HG02870 (cell line): ENCODE measurements at regions not wholly inside any gene's neighbourhood (a gene's known extent, or its start where the extent isn't known, plus 50 kb on each side); places are given as distances from the start of the nearest gene placed in this dataset.

ENCODE experiments used
- ATAC-seq: cut with Tn5 transposase; IDR thresholded peaks from one replicate; pipeline ENCODE4 v1.9.1; 2021; ENCODE audit warnings: mild to moderate bottlenecking, moderate library complexity; ENCODE audit not compliant: unreplicated experiment

GRCh38 chr2:34373586-34374233 lies 774.6 kb upstream of the FAM98A start:
- ATAC-seq: no peak

DNA sequence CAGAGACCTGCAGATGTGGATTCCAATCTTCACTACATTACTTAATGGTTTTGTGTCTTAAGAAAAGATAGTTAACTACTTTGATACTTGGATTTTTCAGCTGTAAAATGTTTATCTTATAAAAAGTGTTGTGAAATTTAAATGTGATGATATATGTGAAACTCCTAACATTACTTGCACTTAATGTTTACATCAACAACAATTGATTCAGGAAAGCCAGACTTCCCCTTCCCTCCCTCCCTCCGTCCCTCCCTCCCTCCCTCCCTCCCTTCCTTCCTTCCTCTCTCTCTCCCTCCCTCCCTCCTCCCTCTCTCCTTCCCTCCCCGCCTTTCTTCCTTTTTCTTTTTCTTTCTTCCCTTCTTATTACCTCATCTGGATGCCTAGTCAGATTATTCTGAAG lies 773.9 kb upstream of the FAM98A start:
- ATAC-seq: no peak

- no peak for ATAC-seq
These were observed 772.6 kb upstream of the FAM98A start for GRCh38 chr2:34371711-34372110.

- no peak for ATAC-seq
These were observed 769.2 kb upstream of the FAM98A start for GRCh38 chr2:34368304-34368703.

DNA sequence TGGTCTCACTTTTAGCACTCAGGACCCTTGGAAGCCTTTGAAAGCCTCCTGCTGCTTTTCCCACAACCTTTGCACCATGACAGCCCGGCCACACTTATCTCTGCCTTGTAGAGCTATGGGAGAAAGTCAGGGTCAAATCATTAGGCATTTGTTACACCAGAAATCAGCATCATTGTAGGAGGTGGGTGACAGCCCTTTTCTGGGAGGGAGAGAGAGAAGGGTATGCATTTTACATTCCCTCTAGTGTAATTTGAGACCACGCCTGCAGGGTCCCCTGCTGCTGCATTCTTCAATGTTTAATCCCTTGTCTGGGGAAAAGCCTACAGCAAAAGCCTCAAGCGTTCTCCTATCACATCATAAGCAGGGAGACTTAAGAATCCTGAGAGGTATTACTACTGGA lies 766.8 kb upstream of the FAM98A start:
- no peak for ATAC-seq

DNA sequence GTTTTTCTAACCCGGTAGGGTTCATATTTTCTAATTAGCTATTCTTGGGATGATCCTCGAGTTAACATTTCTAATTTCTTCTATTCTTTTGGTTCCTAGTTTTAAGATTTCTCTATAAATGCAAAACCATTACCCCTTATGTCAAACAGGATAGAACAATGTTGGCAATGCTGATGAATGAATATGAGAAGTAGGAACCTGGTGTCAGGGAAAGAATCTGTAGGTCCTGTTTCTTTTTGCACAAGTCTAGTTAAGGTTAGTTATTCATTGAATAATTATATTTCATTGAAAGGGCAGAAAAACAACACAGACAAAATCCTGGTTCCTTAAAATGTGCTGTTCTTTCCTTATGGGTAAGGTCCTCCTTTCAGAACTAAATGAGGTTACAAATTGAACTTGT lies 766.4 kb upstream of the FAM98A start:
- no peak for ATAC-seq

- ATAC-seq: no peak
These were observed 754.5 kb upstream of the FAM98A start for GRCh38 chr2:34353509-34354113.

GRCh38 chr2:34349527-34349926 lies 750.4 kb upstream of the FAM98A start:
- ATAC-seq: no peak

GRCh38 chr2:34345030-34345429 lies 745.9 kb upstream of the FAM98A start:
- ATAC-seq: no peak

DNA sequence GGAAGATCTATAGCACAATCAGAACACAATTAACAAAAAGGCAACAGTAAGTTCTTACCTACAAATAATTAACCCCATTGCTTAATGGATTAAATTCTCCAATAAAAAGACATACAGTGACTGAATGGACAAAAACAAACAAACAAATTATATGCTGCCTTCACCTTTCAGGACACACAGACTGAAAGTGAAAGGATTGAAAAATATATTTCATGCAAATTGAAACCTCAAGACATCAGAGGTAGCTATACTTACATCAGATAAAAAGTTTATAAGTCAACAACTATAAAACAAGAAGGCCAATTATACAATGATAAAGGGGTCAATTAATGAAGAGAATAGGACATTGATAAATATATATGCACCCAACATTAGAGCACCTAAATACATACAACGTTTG lies 741.2 kb upstream of the FAM98A start:
- no peak for ATAC-seq

DNA sequence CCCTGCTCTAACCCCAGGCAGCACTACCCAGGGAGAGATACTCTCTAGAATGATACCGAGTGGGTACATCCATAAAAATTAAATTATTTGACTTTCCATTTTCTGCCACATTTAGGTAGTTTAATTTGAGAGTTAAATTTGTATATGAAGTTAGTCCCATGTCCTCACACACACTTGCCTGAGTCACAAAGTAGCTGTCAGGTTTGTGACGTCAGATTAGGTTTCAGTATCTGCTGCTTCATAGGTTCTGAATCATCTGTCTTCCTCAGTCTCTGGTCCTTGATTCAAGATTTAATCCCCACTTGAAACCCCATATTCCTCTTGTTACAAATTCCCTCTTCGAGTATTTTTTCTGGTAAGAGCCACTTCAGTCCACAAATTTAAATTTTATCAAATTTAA lies 738.6 kb upstream of the FAM98A start:
- no peak for ATAC-seq

DNA sequence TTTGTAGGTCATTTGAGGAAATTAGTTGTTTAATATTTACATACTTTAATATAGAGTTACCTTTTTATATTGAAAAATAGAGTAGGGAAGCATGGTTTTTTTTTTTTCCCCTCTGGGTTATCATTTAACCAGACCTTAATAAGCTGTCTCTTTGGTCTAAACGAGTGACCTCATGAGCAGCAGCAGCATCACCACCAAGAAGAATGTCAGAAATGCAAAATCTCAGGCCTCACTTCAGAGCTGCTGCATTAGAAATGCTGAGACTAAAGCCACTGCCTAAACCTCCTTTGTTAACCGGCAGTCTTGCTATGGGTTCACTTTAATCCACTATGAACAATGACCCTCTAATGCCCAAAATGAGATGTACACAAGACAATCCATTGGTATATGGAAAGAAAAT lies 733.7 kb upstream of the FAM98A start:
- ATAC-seq: no peak

GRCh38 chr2:34320056-34320455 lies 721.0 kb upstream of the FAM98A start:
- no peak for ATAC-seq

- ATAC-seq: no peak
These were observed 718.7 kb upstream of the FAM98A start for GRCh38 chr2:34317797-34318196.

DNA sequence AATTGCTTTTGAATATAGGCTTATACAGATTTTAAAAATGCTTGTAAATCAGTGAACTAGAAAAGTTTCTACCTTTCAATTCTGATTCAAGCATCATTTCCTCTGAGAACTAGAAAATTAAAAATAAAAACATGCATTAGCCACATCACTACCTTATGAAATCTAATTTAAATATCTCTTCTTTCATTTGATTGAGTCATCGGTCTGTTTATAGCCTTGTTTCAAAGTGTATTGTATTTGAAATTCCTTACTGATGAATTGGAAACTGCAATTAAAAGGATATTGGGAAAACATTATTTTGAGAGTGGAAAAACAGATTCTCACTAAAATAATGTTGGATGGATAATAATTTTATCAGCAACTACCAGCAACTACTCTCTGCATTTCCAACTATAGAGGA lies 717.7 kb upstream of the FAM98A start:
- ATAC-seq: no peak

GRCh38 chr2:34311816-34312215 lies 712.7 kb upstream of the FAM98A start:
- no peak for ATAC-seq

DNA sequence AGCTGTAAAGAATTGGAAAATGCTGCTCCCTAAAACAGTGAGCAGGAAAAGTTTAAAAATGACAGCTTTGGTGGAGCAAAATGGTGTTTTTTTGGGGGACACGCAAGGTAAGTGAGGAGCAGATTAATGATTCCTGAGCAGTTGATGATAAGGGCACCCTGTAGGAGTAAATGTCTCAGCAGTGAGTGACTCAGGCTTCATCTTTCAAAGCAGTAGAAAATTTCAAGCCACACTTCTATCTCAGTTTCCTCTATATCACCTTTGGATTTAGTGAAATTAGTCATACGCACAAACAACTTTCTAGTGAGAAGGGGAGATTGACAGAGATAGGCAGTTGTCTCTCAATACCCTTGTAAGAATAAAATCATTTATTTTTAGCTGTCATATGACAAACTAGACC lies 709.0 kb upstream of the FAM98A start:
- ATAC-seq: no peak

GRCh38 chr2:34307636-34308035 lies 708.5 kb upstream of the FAM98A start:
- ATAC-seq: no peak

GRCh38 chr2:34306745-34307144 lies 707.6 kb upstream of the FAM98A start:
- no peak for ATAC-seq

DNA sequence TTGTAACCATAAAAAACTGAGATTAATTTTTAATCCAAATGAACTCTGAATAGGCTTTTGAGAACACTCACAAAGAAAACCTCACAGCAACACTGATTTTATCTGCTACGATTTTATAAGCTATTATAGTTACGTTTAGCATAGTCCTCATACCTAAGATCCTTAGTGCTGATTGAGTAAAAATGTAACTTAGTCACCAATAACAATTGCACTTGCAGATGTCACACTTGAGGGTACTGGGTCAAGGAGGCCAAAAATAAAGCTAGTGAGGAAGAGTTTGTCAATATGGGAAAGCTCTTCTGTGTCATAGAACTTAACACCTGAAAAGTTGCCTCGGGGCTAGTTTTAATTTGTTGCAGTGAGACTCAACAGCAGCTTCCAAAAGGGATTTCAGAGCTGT lies 706.5 kb upstream of the FAM98A start:
- no peak for ATAC-seq

GRCh38 chr2:34294961-34295360 lies 695.9 kb upstream of the FAM98A start:
- no peak for ATAC-seq

DNA sequence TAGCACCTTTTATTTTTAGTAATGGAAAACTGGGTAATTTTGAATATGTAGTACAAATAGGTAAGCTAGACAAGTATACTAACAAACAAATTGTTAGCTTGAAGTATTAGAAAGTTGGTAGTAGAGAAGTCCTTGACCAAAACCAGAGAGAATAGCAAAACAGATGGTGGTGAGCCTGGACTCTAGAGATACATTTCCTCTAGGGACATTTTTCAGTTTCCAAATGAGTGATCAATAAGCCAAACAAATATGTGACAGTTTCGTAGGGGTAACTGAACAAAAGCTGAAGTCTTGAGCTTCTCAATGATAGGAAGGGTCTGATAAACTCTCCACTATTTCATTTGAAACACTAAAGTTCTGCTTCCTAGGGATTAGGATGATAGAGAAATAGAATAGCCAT lies 692.0 kb upstream of the FAM98A start:
- ATAC-seq: no peak

- no peak for ATAC-seq
These were observed 688.9 kb upstream of the FAM98A start for GRCh38 chr2:34288016-34288415.
